ENCODE measurements at regions not wholly inside any gene's neighbourhood (a gene's known extent, or its start where the extent isn't known, plus 50 kb on each side); places are given as distances from the start of the nearest gene placed in this dataset.

- TF ChIP-seq SNAPC5 (CRISPR knock-in tag; IDR thresholded peaks at IDR 0.05): no peak
- no peak for TF ChIP-seq DEAF1 (CRISPR knock-in tag; IDR thresholded peaks at IDR 0.05)
- no peak for TF ChIP-seq CGGBP1 (CRISPR knock-in tag; IDR thresholded peaks at IDR 0.05)
- TF ChIP-seq COPS2 (conservative IDR thresholded peaks at IDR 0.05): no peak
- no peak for TF ChIP-seq REST (IDR thresholded peaks at IDR 0.05; ENCODE audit: borderline replicate concordance)
- no peak for TF ChIP-seq REST (CRISPR knock-in tag; IDR thresholded peaks at IDR 0.05; ENCODE audit: low read depth)
- no peak for TF ChIP-seq ZNF592 (IDR thresholded peaks at IDR 0.05)
Observed at GRCh38 chr2:183995632-183996031, 602.7 kb upstream of the ZNF804A start (continued).
